Stimulated activated CD8-positive, alpha-beta memory T cell treated with anti-CD3 and anti-CD28 coated beads, Interleukin-4, amount 100 ng/mL, for 4 hours (primary cell): ENCODE measurements at regions not wholly inside any gene's neighbourhood (a gene's known extent, or its start where the extent isn't known, plus 50 kb on each side); places are given as distances from the start of the nearest gene placed in this dataset.

ENCODE experiments used
- DNase-seq, 2 donors: peaks; one replicate each; pipeline ENCODE4 v3.0.0-alpha.2; 2020; ENCODE audit warnings: low read depth in 2 of 2, low spot score in 1 of 2

GRCh38 chr2:84290537-84290936 lies 168.5 kb downstream of the SUCLG1 start:
- DNase-seq, result no peak

- DNase-seq, result no peak
These were observed 170.8 kb downstream of the SUCLG1 start for GRCh38 chr2:84288293-84288692.

GRCh38 chr2:84286878-84287277 lies 172.2 kb downstream of the SUCLG1 start:
- no peak for DNase-seq

- DNase-seq, result no peak
These were observed 173.9 kb downstream of the SUCLG1 start for GRCh38 chr2:84285056-84285747.

GRCh38 chr2:84283506-84283905 lies 175.6 kb downstream of the SUCLG1 start:
- DNase-seq, result no peak

GRCh38 chr2:84281510-84281909 lies 177.6 kb downstream of the SUCLG1 start:
- no peak for DNase-seq

- no peak for DNase-seq
These were observed 178.2 kb downstream of the SUCLG1 start for GRCh38 chr2:84280873-84281272.

GRCh38 chr2:84278386-84278785 lies 180.7 kb downstream of the SUCLG1 start:
- DNase-seq, result no peak

- no peak for DNase-seq
These were observed 182.4 kb downstream of the SUCLG1 start for GRCh38 chr2:84276590-84277255.

GRCh38 chr2:84273406-84273805 lies 185.7 kb downstream of the SUCLG1 start:
- no peak for DNase-seq

- no peak for DNase-seq
These were observed 187.1 kb downstream of the SUCLG1 start for GRCh38 chr2:84271977-84272376.

GRCh38 chr2:84257831-84258230 lies 201.2 kb downstream of the SUCLG1 start:
- DNase-seq, result no peak

- no peak for DNase-seq
These were observed 207.3 kb downstream of the SUCLG1 start for GRCh38 chr2:84251651-84252302.

- no peak for DNase-seq
These were observed 209.9 kb downstream of the SUCLG1 start for GRCh38 chr2:84249140-84249539.

- DNase-seq, result no peak
These were observed 211.5 kb downstream of the SUCLG1 start for GRCh38 chr2:84247532-84247931.

- DNase-seq, result no peak
These were observed 215.0 kb downstream of the SUCLG1 start for GRCh38 chr2:84243788-84244733.

- no peak for DNase-seq
These were observed 220.2 kb downstream of the SUCLG1 start for GRCh38 chr2:84238907-84239306.

- no peak for DNase-seq
These were observed 222.8 kb downstream of the SUCLG1 start for GRCh38 chr2:84236288-84236687.

- no peak for DNase-seq
These were observed 225.0 kb downstream of the SUCLG1 start for GRCh38 chr2:84234103-84234502.

GRCh38 chr2:84231478-84231877 lies 227.6 kb downstream of the SUCLG1 start:
- no peak for DNase-seq

- DNase-seq, result no peak
These were observed 235.0 kb downstream of the SUCLG1 start for GRCh38 chr2:84224121-84224520.
